NK-92 (cell line): ENCODE measurements at regions not wholly inside any gene's neighbourhood (a gene's known extent, or its start where the extent isn't known, plus 50 kb on each side); places are given as distances from the start of the nearest gene placed in this dataset.

ENCODE experiments used
- DNase-seq: peaks from one replicate; lab custom pipeline; 2025; ENCODE audit not compliant: unreplicated experiment; lab: John Stamatoyannopoulos, UW

GRCh38 chr3:62975566-62975965 is 100.3 kb upstream of the CADPS start:
- DNase-seq = no peak

GRCh38 chr3:62981962-62982361 is 106.7 kb upstream of the CADPS start:
- no peak for DNase-seq

DNA sequence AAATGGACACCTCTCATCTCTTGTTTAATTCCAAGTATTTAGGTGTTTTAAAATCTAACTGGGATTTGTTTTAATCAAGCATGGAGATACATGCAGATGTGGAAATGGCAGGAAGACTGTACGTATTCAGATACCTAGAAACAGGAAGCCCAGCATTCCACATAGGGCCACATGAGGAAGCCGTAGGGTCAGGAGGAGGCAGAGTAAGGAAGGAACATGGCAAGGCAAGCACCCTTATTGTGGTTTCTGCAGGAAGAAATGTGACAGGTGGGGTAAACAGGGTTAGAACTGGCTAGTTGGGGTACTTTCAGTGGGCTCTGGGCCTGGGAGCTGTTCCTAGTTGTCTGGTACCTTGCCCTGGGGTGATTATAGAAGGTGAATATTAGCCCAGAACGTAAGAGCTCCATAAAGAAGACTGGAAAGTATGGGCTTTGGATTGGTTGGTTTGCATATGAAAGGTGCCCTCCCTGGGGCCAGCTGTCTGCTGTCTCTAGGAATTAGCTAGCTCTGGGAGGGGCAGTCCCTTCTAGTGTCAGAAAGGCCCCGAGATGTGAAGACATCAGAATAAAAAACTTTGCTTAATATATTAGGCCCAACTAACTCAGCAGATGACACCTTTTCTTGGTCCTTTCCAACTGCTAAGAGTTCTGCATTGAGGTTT is 107.7 kb upstream of the CADPS start:
- no peak for DNase-seq

DNA sequence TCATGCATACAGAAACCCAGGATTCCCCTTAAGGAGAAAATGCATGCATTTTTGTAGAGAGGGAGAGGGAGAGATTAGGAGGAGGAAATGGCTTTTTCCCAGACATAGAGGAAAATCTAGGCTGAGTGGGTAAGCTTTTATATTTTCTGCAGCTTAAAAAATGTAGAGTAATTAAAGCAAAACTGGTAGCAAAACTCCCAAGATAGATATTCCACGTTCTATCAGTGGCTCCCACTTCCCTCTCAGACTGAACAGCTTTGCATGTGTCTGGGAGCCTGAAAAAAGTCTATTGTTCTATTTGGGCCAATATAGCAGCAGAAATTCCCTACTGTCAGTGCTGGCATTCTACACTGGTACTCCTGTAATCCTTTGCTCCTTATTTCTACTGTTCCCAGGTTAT is 110.8 kb upstream of the CADPS start:
- DNase-seq = no peak

DNA sequence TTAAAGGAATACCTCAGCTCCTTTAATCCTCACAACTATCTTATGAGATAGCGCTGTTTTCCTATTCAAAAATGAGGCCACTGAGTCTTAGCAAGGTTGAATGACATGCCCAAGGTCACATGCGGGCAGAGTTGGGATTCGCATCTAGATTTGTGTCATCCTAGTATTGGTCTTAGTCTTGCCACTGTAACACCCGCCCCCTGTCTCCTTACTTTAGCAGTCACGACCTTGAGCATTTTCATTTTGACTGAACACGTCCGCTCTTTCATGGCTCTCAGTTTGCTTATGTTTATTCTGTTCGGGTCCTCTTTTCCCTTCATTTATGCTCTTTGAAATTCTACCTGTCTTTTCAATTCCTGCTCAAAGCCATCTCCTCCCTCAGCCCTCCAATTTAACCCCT is 112.5 kb upstream of the CADPS start:
- no peak for DNase-seq

DNA sequence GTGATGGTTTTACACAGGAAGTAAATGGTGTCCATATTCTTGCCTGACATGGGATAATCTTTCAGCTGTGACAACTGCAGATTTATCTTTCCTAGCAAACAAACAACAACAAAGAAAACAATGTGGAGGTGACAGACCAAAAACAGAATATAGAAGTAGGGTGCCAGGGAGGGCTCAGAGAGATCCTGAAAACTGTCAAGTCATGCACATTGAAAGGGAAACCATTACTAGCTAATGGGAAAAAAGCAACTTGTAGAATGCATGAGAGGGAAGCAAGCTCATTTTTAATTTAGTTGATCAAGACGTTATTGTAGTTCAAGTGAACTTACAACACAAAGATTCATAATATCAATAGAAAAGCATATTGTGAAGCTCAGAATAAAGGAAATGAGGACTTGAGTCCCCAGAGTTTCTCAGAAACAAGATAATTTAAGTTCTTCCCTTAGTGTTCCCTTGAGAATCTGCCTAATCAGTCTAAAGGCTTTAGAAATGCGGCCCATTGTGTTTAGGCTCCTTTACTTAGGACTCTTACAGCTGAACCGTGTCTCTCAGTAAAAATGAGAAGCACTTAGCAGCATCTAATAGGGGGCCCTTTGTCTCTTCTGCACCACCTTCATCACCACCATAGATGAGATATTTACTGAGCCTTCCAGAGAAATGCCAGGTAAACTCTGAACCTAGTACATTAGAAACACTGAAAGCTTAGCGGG is 115.6 kb upstream of the CADPS start:
- DNase-seq = no peak

- DNase-seq = no peak
Observed at GRCh38 chr3:62992520-62992919, 117.3 kb upstream of the CADPS start.

GRCh38 chr3:62995119-62995518 is 119.9 kb upstream of the CADPS start:
- no peak for DNase-seq

- no peak for DNase-seq
Observed at GRCh38 chr3:62995530-62995929, 120.3 kb upstream of the CADPS start.

- DNase-seq = no peak
Observed at GRCh38 chr3:62997369-62997768, 122.2 kb upstream of the CADPS start.

DNA sequence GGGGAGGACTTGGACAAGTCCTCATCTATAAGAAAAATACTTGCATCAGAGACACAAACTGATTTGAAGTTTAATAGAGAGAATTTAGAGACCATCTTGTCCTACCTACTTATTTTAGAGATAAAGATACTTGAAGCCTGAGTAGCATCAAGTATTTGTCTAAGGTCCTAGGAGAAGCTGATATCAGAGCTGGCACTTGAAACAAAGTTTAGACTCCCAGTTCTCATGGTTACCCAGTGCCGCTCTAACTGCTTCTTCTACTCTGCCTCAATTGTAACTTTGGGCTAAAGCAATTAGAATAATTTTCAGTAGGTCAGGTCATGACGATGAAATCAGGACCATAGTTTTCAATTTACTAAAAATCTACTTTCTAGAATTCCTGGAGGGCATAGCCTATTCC is 123.9 kb upstream of the CADPS start:
- no peak for DNase-seq

DNA sequence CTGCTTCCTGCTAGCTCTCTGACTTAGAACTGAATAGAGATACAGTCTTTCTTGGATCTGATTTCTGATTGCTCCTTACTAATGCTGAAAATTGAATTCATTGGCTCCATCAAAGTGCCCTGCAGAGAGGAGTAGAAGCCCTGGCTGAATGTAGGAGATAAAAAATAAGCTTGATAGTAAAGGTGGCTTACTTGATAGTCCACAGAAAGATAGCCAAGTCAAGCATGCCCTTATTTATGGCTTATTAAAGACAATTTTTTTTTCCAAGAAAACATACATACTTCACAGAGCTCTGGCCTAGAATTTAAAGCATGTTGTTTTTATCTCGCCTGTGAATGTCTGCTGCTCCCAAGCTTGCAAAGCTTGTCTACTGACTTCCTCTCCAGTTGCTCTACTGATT is 124.6 kb upstream of the CADPS start:
- no peak for DNase-seq

GRCh38 chr3:63004448-63004847 is 129.2 kb upstream of the CADPS start:
- no peak for DNase-seq

- DNase-seq = no peak
Observed at GRCh38 chr3:63015614-63016309, 140.5 kb upstream of the CADPS start.

DNA sequence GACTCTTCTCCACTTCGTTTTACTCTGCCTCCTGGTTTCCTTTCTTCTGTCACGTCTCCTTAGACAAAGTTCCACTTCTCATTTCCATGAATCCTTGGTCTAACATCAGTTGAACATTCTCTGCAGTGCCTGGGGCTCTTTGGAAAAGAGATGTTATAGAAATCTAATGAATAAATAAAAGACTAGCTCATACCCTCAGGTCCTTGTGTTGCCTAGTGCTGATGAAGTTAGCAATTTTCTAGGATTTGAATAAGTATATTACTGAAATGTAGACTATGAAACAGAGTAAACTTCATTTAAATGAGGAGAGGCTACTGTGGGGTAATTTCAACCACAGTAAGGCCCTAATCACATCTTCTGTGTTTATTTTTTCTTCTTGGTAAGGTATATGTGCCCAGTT is 146.9 kb upstream of the CADPS start:
- DNase-seq = no peak

DNA sequence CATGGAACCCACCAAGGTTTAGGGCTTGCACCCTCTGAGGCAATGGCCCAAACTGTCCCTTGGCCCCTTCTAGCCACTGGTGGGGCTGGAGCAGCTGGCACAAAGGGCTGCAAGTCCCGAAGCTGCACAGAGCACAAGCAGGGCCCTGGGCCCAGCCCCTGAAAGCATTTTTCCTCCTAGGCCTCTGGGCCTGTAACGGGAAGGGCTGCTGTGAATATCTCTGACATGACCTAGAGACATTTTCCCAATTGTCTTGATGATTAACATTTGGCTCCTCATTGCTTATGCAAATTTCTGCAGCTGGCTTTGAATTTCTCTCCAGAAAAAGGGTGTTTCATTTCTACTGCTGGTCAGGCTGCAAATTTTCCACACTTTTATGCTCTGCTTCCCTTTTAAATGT is 151.5 kb upstream of the CADPS start:
- DNase-seq = no peak

DNA sequence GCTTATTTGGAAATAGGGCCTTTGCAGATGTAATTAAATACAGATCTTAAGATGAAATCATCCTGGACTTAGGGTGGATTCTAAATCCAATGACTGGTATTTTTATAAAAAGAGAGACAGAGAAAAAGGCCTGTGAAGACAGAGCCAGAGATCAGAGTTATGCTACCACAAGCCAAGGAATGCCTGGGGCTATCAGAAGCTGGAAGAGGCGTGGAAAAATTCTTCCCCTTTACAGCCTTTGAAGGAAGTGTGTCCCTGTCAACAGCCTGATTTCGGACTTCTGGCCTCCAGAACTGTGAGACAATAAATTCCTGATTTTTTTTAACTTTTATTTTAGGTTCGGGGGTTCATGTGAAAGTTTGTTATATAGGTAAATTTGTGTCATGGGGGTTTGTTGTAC is 154.1 kb upstream of the CADPS start:
- DNase-seq = no peak

GRCh38 chr3:63029921-63030320 is 154.7 kb upstream of the CADPS start:
- no peak for DNase-seq

GRCh38 chr3:63030666-63031065 is 155.4 kb upstream of the CADPS start:
- no peak for DNase-seq

DNA sequence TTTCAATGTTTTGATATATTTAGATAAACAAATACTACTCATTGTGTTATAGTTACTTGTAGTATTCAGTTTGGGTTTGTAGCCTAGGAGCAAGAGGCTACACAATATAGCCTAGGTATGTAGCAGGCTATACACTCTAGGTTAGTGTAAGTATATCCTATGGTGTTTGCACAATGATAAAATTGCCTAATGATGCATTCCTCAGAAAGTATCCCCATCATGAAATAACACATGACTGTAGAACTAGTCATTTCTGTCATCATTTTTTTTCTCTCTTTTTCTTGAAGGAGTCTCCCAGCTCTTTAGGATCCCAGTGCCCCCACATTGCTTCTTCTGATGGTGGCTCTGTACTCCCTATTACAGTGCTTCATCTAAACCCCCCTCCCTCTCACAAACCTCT is 157.7 kb upstream of the CADPS start:
- DNase-seq = no peak

DNA sequence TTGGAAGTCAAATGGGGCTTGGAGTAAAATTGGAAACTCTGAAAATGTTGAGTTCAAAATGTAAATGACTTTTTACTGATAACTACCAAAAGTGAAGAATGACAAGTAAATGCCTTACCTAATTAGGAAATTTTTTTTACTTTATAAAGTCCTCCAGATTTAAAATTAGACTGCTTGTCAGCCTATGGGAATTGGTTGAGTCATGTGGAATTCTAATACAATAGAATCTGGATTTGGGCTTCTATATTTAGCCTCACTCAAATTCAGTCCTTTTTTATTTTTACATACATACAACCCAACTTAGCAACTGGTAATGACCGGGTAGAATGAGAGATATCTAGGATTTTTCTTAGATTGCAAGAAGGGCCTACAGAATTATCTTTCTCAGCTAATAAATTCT is 158.9 kb upstream of the CADPS start:
- no peak for DNase-seq

DNA sequence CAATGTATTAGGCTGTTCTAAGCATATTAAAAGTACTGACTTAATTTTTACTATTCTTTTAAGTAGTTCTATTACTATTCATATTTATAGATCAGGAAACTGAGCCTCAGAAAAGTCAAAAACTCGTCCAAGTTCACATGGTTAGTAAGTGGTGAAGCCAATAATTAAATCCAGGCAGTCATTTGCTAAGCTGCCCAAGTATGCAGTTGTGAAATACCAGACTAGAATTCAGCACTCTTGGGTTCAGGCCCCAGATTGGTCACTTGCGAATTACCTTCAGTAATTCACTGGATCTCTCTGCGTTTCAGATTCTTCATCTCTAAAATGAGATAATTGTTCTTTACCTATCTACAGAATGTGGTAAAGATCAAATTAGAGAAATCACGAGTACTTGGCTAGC is 161.9 kb upstream of the CADPS start:
- DNase-seq = no peak
